Colonic mucosa (tissue), 4 donors: ENCODE measurements at regions not wholly inside any gene's neighbourhood (a gene's known extent, or its start where the extent isn't known, plus 50 kb on each side); places are given as distances from the start of the nearest gene placed in this dataset.

ENCODE experiments used
- DNase-seq: peaks from one replicate; pipeline ENCODE4 v3.0.0-alpha.2; 2020
- H3K27ac ChIP-seq: fragments of 200-600 bp; one replicate; pipeline ENCODE4 v1.8.0; 2021
- H3K27me3 ChIP-seq: fragments of 200-600 bp; one replicate; pipeline ENCODE4 v1.8.0; 2021
- H3K36me3 ChIP-seq: fragments of 200-600 bp; one replicate; pipeline ENCODE4 v1.8.0; 2021
- H3K4me1 ChIP-seq: fragments of 200-600 bp; one replicate; pipeline ENCODE4 v1.8.0; 2021; ENCODE audit warnings: mild to moderate bottlenecking
- H3K4me3 ChIP-seq: fragments of 200-600 bp; one replicate; pipeline ENCODE4 v1.8.0; 2021
- H3K9ac ChIP-seq, 2 donors: one replicate each; pipeline ENCODE4 v1.7.0; 2013; ENCODE audit warnings: control low read depth in 2 of 2, low read depth in 2 of 2, low read length in 2 of 2
- H3K9me3 ChIP-seq: fragments of 200-600 bp; one replicate; pipeline ENCODE4 v1.8.0; 2021
- CTCF ChIP-seq: fragments of 200-600 bp; IDR thresholded peaks from one replicate; pipeline ENCODE4 v1.8.0; 2022; ENCODE audit warnings: antibody characterized with exemption, mild to moderate bottlenecking
- intact Hi-C: fragments of 100-400 bp; cut with DNase I; formaldehyde crosslinking; loops from one replicate; pipeline ENCODE4 v1.14.1; 2022
- donor health status: healthy.
- donor health status: DM: no; HTN: no; CAD: no.
- donor health status: DM: no; HTN: no; CAD: no.

- no peak overlapping the region for H3K9ac ChIP-seq
- DNase-seq = no peak
- no peaks in the 10 kb centered on the region for H3K27me3 ChIP-seq
- no peaks in the 10 kb centered on the region for H3K36me3 ChIP-seq
- H3K4me3 ChIP-seq = no peak overlapping the region
- H3K27ac ChIP-seq = no peak overlapping the region
- intact Hi-C loops = no loop called here
- no peak for TF ChIP-seq CTCF
- no peaks in the 10 kb centered on the region for H3K9me3 ChIP-seq
- no peaks in the 10 kb centered on the region for H3K4me1 ChIP-seq
Observed at GRCh38 chr12:131477613-131478012, 233.3 kb upstream of the SFSWAP start.

GRCh38 chr12:131478468-131478867 lies 232.4 kb upstream of the SFSWAP start:
- H3K4me1 ChIP-seq = no peaks in the 10 kb centered on the region
- no peak for DNase-seq
- no peak overlapping the region for H3K4me3 ChIP-seq
- intact Hi-C loops = no loop called here
- no peaks in the 10 kb centered on the region for H3K9me3 ChIP-seq
- no peak overlapping the region for H3K27ac ChIP-seq
- no peaks in the 10 kb centered on the region for H3K27me3 ChIP-seq
- no peak overlapping the region for H3K9ac ChIP-seq
- no peaks in the 10 kb centered on the region for H3K36me3 ChIP-seq
- TF ChIP-seq CTCF = no peak

- Histone ChIP-seq H3K27ac (no peak overlapping the region), H3K4me1 (no peaks in the 10 kb centered on the region), H3K36me3 (no peaks in the 10 kb centered on the region), H3K9me3 (no peaks in the 10 kb centered on the region), H3K9ac (no peak overlapping the region), H3K4me3 (no peak overlapping the region), H3K27me3 (no peaks in the 10 kb centered on the region)
- DNase-seq = no peak
- intact Hi-C loops = no loop called here
- TF ChIP-seq CTCF = no peak
Observed at GRCh38 chr12:131482199-131482598, 228.7 kb upstream of the SFSWAP start.

- H3K4me3 ChIP-seq = no peak overlapping the region
- no peak overlapping the region for H3K27ac ChIP-seq
- no peaks in the 10 kb centered on the region for H3K4me1 ChIP-seq
- H3K36me3 ChIP-seq = no peaks in the 10 kb centered on the region
- intact Hi-C loops = no loop called here
- H3K9ac ChIP-seq = no peak overlapping the region
- no peak for TF ChIP-seq CTCF
- no peaks in the 10 kb centered on the region for H3K27me3 ChIP-seq
- no peaks in the 10 kb centered on the region for H3K9me3 ChIP-seq
- no peak for DNase-seq
Observed at GRCh38 chr12:131482686-131483085, 228.2 kb upstream of the SFSWAP start.

- Histone ChIP-seq H3K9ac (no peak overlapping the region), H3K36me3 (no peaks in the 10 kb centered on the region), H3K4me1 (no peaks in the 10 kb centered on the region), H3K27ac (no peak overlapping the region), H3K9me3 (no peaks in the 10 kb centered on the region), H3K4me3 (no peak overlapping the region), H3K27me3 (no peaks in the 10 kb centered on the region)
- no peak for TF ChIP-seq CTCF
- intact Hi-C loops = no loop called here
- no peak for DNase-seq
Observed at GRCh38 chr12:131486451-131487230, 224.2 kb upstream of the SFSWAP start.
